ENCODE measurements at regions not wholly inside any gene's neighbourhood (a gene's known extent, or its start where the extent isn't known, plus 50 kb on each side); places are given as distances from the start of the nearest gene placed in this dataset.

DNA sequence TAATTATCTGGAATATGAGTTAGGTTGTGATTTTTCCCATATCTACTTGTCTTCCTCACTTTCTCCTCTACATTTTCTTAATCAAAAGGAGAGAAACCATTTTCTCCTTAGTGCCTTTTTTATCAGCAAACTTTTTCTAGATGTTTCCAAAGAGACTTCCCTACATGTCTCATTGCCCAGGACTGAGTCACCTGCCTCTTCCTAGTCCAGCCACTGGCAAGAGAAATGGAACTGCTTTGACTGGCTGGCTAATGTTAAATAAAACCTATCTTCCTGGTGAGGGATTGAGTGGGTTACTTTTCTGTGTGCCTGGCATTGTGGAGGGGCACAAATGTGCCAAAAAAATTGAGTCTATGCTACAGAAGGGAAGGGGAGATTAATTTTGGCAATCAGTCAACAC, 52.1 kb upstream of the CD5L start:
- DNase-seq (ENCODE audit: low read depth in 2 of 2) = peak in 1 of 2 donors; percentile 12
- no peak overlapping the region for H3K4me3 ChIP-seq (replicated peaks in 1 of 2; ENCODE audit: low read depth in 2 of 2, low read length in 2 of 2)
- TF ChIP-seq, protein P1, sequence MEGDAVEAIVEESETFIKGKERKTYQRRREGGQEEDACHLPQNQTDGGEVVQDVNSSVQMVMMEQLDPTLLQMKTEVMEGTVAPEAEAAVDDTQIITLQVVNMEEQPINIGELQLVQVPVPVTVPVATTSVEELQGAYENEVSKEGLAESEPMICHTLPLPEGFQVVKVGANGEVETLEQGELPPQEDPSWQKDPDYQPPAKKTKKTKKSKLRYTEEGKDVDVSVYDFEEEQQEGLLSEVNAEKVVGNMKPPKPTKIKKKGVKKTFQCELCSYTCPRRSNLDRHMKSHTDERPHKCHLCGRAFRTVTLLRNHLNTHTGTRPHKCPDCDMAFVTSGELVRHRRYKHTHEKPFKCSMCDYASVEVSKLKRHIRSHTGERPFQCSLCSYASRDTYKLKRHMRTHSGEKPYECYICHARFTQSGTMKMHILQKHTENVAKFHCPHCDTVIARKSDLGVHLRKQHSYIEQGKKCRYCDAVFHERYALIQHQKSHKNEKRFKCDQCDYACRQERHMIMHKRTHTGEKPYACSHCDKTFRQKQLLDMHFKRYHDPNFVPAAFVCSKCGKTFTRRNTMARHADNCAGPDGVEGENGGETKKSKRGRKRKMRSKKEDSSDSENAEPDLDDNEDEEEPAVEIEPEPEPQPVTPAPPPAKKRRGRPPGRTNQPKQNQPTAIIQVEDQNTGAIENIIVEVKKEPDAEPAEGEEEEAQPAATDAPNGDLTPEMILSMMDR (IDR thresholded peaks at IDR 0.05; ENCODE audit: low read depth, low read length) = no peak

DNA sequence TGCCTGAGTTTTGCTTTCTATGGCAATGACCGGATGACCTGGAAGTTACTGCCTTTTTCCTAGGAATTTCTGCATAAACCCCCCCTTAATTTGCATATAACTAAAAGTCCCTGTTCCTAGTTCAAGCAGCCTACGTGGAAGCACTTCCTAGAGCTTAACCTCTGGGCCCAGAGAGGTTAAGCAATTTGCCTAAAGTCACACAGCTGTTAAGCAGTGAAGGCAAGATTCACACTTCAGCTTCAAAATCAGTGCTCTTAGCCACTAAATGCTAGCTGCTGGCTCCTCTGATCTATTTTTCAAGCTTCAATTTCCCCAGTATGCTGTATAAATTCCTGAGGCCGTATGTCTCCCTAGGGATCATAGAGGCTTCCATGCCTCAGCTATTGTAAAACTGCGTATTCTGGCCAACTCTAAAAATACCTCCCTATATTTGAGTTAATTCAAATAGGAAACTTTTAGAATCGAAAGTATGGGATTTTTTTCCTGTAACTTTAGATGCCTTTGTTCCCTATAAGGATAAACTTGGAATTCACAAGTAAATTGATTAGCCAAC, 53.1 kb upstream of the CD5L start:
- H3K4me3 ChIP-seq (replicated peaks in 1 of 2; ENCODE audit: low read depth in 2 of 2, low read length in 2 of 2) = no peak overlapping the region
- peak; percentile 1 to 28 for DNase-seq (ENCODE audit: low read depth in 2 of 2)
- TF ChIP-seq, protein P1 (IDR thresholded peaks at IDR 0.05; ENCODE audit: low read depth, low read length) = no peak

DNA sequence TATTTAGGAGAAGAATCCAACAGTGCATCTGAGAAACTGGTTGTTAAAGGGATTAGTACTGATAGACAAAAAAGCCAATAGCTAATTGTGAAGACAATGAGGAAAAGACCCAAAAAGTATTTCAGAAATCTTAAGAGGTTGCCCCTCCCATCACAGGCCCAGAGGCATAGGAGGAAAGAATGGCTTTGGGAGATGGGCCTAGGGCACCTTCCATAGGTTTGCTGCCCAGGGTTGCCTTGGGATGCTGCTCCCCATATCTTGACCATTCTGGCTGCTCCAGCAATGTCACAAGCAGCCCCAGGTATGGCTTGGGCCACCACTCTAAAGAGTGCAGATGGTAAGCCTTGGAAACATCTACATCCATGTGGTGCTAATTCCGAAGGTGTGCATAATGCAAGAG, 68.7 kb upstream of the CD5L start:
- TF ChIP-seq, protein P1 (IDR thresholded peaks at IDR 0.05; ENCODE audit: low read depth, low read length) = no peak
- H3K4me3 ChIP-seq (replicated peaks in 1 of 2; ENCODE audit: low read depth in 2 of 2, low read length in 2 of 2) = no peak overlapping the region
- DNase-seq (ENCODE audit: low read depth in 2 of 2) = no peak

DNA sequence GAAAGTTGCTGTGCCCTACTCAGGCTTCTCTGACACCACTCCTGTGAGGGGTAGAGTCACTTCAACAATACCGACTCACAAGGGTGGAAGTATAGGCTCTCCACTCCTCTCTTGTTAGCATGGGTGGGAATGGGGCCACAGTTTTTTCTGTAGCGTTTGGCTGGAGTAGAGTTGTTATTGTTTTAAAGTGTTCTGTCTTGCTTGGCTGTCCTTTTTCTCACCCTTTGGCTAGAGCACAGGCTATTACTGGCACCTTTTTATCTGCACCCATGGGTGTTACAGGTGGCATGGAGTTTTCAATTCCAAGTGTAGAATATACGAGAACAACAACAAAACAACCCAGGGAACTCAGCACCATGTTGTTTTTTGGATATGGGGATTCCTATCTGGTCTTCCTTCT, 74.3 kb upstream of the CD5L start:
- TF ChIP-seq, protein P1 (IDR thresholded peaks at IDR 0.05; ENCODE audit: low read depth, low read length) = no peak
- DNase-seq (ENCODE audit: low read depth in 2 of 2) = no peak
- no peak overlapping the region for H3K4me3 ChIP-seq (replicated peaks in 1 of 2; ENCODE audit: low read depth in 2 of 2, low read length in 2 of 2)

DNA sequence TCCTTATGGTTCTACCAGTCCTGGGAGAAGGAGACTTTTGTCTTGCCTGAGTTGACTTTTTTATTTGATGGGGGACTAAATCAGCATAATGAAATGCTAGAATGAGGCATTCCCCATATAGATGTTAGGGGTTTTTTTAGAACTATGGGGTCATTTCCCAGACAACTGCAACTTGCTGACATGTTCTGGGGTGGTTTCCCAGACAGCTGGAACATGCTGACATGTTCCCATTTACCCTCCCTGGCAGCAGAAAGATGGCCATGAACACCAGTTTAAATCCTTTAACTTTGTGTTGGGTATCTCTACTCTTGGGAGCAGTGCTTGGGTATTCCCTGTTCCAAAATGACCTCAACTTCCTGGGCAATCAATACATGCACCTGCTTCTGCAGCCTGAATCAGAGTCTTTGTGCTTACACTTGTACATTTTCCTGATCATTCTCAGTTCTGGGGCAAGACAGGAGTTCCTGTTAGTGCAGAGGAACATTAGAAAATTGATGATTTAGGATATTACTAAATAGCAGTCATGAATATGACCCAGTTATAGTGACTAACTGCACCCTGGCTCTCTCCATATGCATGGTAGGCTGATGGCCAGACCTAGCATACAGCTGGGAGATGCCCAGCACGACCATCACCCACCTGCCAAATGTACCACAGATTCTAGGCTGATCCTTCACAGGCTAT, 75.4 kb upstream of the CD5L start:
- DNase-seq (ENCODE audit: low read depth in 2 of 2) = no peak
- no peak overlapping the region for H3K4me3 ChIP-seq (replicated peaks in 1 of 2; ENCODE audit: low read depth in 2 of 2, low read length in 2 of 2)
- TF ChIP-seq, protein P1 (IDR thresholded peaks at IDR 0.05; ENCODE audit: low read depth, low read length) = no peak

DNA sequence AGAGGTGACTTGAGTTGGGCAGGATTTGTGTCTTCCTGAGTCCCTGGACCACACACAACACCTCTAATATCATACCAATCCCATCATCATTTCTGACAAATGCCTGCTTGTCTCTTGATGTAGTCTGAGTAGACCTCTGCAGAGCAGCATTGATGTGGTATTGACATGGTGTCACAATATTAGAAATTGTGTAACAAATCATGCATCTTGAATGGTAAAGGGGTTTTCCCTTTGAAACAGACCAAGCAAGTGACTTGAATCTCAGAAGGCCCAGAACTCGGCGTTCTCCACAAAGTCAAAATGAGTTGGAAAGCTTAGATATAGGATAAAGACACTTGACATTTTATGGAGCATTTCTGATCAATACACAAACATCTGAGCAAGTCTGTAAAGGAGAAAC, 72.7 kb upstream of the KIRREL1 start:
- H3K4me3 ChIP-seq (replicated peaks in 1 of 2; ENCODE audit: low read depth in 2 of 2, low read length in 2 of 2) = no peak overlapping the region
- DNase-seq (ENCODE audit: low read depth in 2 of 2) = no peak
- TF ChIP-seq, protein P1 (IDR thresholded peaks at IDR 0.05; ENCODE audit: low read depth, low read length) = no peak
